ENCODE measurements at regions not wholly inside any gene's neighbourhood (a gene's known extent, or its start where the extent isn't known, plus 50 kb on each side); places are given as distances from the start of the nearest gene placed in this dataset.

GRCh38 chr6:79775222-79775621 is 144.1 kb downstream of the SH3BGRL2 start:
- ATAC-seq = no peak
- Histone ChIP-seq H3K9me3 (no peaks in the 10 kb centered on the region), H3K4me3 (no peak overlapping the region), H3K4me1 (no peaks in the 10 kb centered on the region), H3K36me3 (no peaks in the 10 kb centered on the region), H3K27ac (no peak overlapping the region), H3K27me3 (no peaks in the 10 kb centered on the region)
- in situ Hi-C loops (cut with MboI; ENCODE audit: low sequenced_read_pairs in 4 of 4) = no loop called here
- no peak for DNase-seq
- intact Hi-C loops (cut with DNase I; ENCODE audit: low total_unique reads) = loop anchor here (5.0 kb wide), 1 partner anchor 317 kb away; no protein-coding TSS in a partner anchor
- TF ChIP-seq CTCF (IDR thresholded peaks at IDR 0.05 in 4 of 5, conservative IDR thresholded peaks at IDR 0.05 in 1 of 5) = no peak
- no peak for TF ChIP-seq POLR2A (IDR thresholded peaks at IDR 0.05)

- H3K27ac ChIP-seq = no peak overlapping the region
- H3K4me1 ChIP-seq = no peaks in the 10 kb centered on the region
- no peak for TF ChIP-seq POLR2A (IDR thresholded peaks at IDR 0.05)
- no peak for TF ChIP-seq CTCF (IDR thresholded peaks at IDR 0.05 in 4 of 5, conservative IDR thresholded peaks at IDR 0.05 in 1 of 5)
- H3K27me3 ChIP-seq = no peaks in the 10 kb centered on the region
- in situ Hi-C loops (cut with MboI; ENCODE audit: low sequenced_read_pairs in 4 of 4) = no loop called here
- intact Hi-C loops (cut with DNase I; ENCODE audit: low total_unique reads) = no loop called here
- no peak overlapping the region for H3K4me3 ChIP-seq
- no peaks in the 10 kb centered on the region for H3K9me3 ChIP-seq
- ATAC-seq = no peak
- no peaks in the 10 kb centered on the region for H3K36me3 ChIP-seq
- no peak for DNase-seq
Observed at GRCh38 chr6:79764747-79765146, 133.6 kb downstream of the SH3BGRL2 start.

GRCh38 chr6:79763301-79763700 is 132.2 kb downstream of the SH3BGRL2 start:
- no peaks in the 10 kb centered on the region for H3K27me3 ChIP-seq
- no peaks in the 10 kb centered on the region for H3K9me3 ChIP-seq
- no peaks in the 10 kb centered on the region for H3K4me1 ChIP-seq
- ATAC-seq = no peak
- in situ Hi-C loops (cut with MboI; ENCODE audit: low sequenced_read_pairs in 4 of 4) = no loop called here
- TF ChIP-seq CTCF (IDR thresholded peaks at IDR 0.05 in 4 of 5, conservative IDR thresholded peaks at IDR 0.05 in 1 of 5) = no peak
- TF ChIP-seq POLR2A (IDR thresholded peaks at IDR 0.05) = no peak
- DNase-seq = no peak
- H3K36me3 ChIP-seq = no peaks in the 10 kb centered on the region
- intact Hi-C loops (cut with DNase I; ENCODE audit: low total_unique reads) = no loop called here
- H3K27ac ChIP-seq = no peak overlapping the region
- H3K4me3 ChIP-seq = no peak overlapping the region

GRCh38 chr6:79762370-79762769 is 131.2 kb downstream of the SH3BGRL2 start:
- no peaks in the 10 kb centered on the region for H3K4me1 ChIP-seq
- intact Hi-C loops (cut with DNase I; ENCODE audit: low total_unique reads) = no loop called here
- DNase-seq = no peak

More at GRCh38 chr6:79762370-79762769, 131.2 kb downstream of the SH3BGRL2 start:
- in situ Hi-C loops (cut with MboI; ENCODE audit: low sequenced_read_pairs in 4 of 4) = no loop called here
- ATAC-seq = no peak
- Histone ChIP-seq H3K4me3 (no peak overlapping the region), H3K9me3 (no peaks in the 10 kb centered on the region), H3K36me3 (no peaks in the 10 kb centered on the region), H3K27ac (no peak overlapping the region), H3K27me3 (no peaks in the 10 kb centered on the region)
- TF ChIP-seq CTCF (IDR thresholded peaks at IDR 0.05 in 4 of 5, conservative IDR thresholded peaks at IDR 0.05 in 1 of 5) = no peak
- no peak for TF ChIP-seq POLR2A (IDR thresholded peaks at IDR 0.05)

Measured in gastrocnemius medialis (tissue), 4 donors.